ENCODE measurements at regions not wholly inside any gene's neighbourhood (a gene's known extent, or its start where the extent isn't known, plus 50 kb on each side); places are given as distances from the start of the nearest gene placed in this dataset.
A peak's percentile ranks its signal among the peaks of the same experiment; 100 is the strongest.

DNA sequence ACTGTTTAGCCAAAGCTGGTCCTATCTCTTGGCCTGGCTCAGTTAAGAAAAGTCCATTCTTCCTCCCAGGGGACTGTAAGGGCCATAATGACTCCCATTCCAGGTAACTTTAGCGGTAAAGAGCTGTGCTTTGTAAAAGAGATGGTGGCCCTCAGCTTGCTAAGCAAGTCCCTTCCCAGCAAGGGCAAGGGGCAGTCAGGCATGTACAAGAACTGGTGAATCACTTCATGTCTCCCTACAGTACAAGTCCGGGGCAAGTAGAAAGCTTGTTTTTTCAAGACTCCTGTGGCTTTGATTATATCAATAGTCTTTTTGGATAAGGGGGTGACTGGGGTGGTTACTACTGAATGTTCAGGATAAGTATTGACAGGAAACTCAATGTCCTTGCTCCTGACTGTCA lies 88.9 kb downstream of the SLC25A15 start:
- no peak overlapping the region for H3K4me3 ChIP-seq (replicated peaks in 1 of 3)
- WGBS, 2 donors: 19 to 44% methylated on average over 2 of the region's 2 CpGs
- H3K36me3 ChIP-seq: no peaks in the 10 kb centered on the region
- H3K27me3 ChIP-seq: no peaks in the 10 kb centered on the region
- peak; percentile 81 to 82 for DNase-seq
- peaks cover 61% of the 10 kb centered on the region in 2 donors for H3K4me1 ChIP-seq
- no peaks in the 10 kb centered on the region for H3K9me3 ChIP-seq
- peak overlapping the region; percentile 82 to 91 (median 89) for H3K27ac ChIP-seq
- intact Hi-C loops (cut with DNase I): no loop called here
- TF ChIP-seq, protein P1, sequence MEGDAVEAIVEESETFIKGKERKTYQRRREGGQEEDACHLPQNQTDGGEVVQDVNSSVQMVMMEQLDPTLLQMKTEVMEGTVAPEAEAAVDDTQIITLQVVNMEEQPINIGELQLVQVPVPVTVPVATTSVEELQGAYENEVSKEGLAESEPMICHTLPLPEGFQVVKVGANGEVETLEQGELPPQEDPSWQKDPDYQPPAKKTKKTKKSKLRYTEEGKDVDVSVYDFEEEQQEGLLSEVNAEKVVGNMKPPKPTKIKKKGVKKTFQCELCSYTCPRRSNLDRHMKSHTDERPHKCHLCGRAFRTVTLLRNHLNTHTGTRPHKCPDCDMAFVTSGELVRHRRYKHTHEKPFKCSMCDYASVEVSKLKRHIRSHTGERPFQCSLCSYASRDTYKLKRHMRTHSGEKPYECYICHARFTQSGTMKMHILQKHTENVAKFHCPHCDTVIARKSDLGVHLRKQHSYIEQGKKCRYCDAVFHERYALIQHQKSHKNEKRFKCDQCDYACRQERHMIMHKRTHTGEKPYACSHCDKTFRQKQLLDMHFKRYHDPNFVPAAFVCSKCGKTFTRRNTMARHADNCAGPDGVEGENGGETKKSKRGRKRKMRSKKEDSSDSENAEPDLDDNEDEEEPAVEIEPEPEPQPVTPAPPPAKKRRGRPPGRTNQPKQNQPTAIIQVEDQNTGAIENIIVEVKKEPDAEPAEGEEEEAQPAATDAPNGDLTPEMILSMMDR (IDR thresholded peaks at IDR 0.05): no peak
- TF ChIP-seq POLR2A (IDR thresholded peaks at IDR 0.05): no peak

DNA sequence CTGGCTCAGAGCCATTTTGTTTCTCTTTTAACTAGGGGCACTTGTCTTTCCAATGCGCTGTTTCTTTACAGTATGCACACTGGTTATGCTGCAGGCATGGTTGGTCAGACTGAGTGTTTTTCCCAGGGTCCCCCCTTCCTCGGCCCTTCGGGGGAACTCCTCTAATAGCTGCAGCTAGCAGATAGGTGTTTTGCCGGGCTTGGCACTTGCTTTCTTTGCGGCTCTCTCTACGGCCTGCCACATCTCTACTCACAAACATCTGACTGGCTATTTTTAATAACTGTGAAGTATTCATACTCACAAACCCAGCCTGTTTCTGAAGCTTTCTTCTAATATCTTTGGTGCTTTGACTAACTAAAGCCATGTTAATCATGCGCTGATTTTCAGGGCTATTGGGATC lies 89.4 kb downstream of the SLC25A15 start:
- WGBS, 2 donors: 50% methylated on average over 7 of the region's 7 CpGs
- intact Hi-C loops (cut with DNase I): no loop called here

More for the DNA sequence above, 89.4 kb downstream of the SLC25A15 start:
- Histone ChIP-seq H3K27ac (peak overlapping the region; percentile 82 to 91 (median 89)), H3K36me3 (no peaks in the 10 kb centered on the region), H3K9me3 (no peaks in the 10 kb centered on the region), H3K4me3 (replicated peaks in 1 of 3) (no peak overlapping the region), H3K4me1 (peaks cover 61% of the 10 kb centered on the region in 2 donors), H3K27me3 (no peaks in the 10 kb centered on the region)
- DNase-seq: peak; percentile 75 to 80
- TF ChIP-seq, protein P1 (IDR thresholded peaks at IDR 0.05): no peak
- no peak for TF ChIP-seq POLR2A (IDR thresholded peaks at IDR 0.05)
